ENCODE measurements at regions not wholly inside any gene's neighbourhood (a gene's known extent, or its start where the extent isn't known, plus 50 kb on each side); places are given as distances from the start of the nearest gene placed in this dataset.
"Not testable (repeated sequence)": the region's sequence is repeated elsewhere in the genome, so short reads cannot be mapped to it uniquely, and the experiment has no call there.

GRCh38 chr11:90585491-90585890 is 362.6 kb upstream of the CHORDC1 start:
- Histone ChIP-seq H3K36me3 (ENCODE audit: control insufficient read depth, insufficient read depth, low read length) (no peaks in the 10 kb centered on the region), H3K27ac (ENCODE audit: low read length) (no peak overlapping the region), H3K27me3 (ENCODE audit: control insufficient read depth, insufficient read depth, low read length) (no peaks in the 10 kb centered on the region), H3K4me3 (ENCODE audit: low read depth in 2 of 2, low read length in 2 of 2) (no peak overlapping the region), H3K4me1 (ENCODE audit: control insufficient read depth, insufficient read depth, low read length) (no peaks in the 10 kb centered on the region), H3K9me3 (ENCODE audit: control insufficient read depth, insufficient read depth, low read depth, low read length) (no peaks in the 10 kb centered on the region)
- BruUV-seq (replicated peaks): no TSS peak
- DNase-seq (ENCODE audit: low read depth, low spot score) (no peak), ATAC-seq (no peak)
- in situ Hi-C loops (cut with HindIII; ENCODE audit: low pct_unique_long_range_greater_than_20kb, low sequenced_read_pairs): no loop called here
- CTCF ChIA-PET: no interaction called here
- POLR2A ChIA-PET: no interaction called here
- intact Hi-C loops (cut with micrococcal nuclease; ENCODE audit: unreplicated experiment): no loop called here
- no peak for TF ChIP-seq TCF7L2 (IDR thresholded peaks at IDR 0.05; ENCODE audit: low read depth, low read length)

GRCh38 chr11:90582999-90583398 is 360.1 kb upstream of the CHORDC1 start:
- H3K27ac ChIP-seq (ENCODE audit: low read length); BruUV-seq (replicated peaks); H3K4me1 ChIP-seq (ENCODE audit: control insufficient read depth, insufficient read depth, low read length); DNase-seq (ENCODE audit: low read depth, low spot score); CTCF ChIA-PET; H3K27me3 ChIP-seq (ENCODE audit: control insufficient read depth, insufficient read depth, low read length); ATAC-seq; H3K4me3 ChIP-seq (ENCODE audit: low read depth in 2 of 2, low read length in 2 of 2); H3K9me3 ChIP-seq (ENCODE audit: control insufficient read depth, insufficient read depth, low read depth, low read length); POLR2A ChIA-PET; intact Hi-C loops (cut with micrococcal nuclease; ENCODE audit: unreplicated experiment); in situ Hi-C loops (cut with HindIII; ENCODE audit: low pct_unique_long_range_greater_than_20kb, low sequenced_read_pairs); H3K36me3 ChIP-seq (ENCODE audit: control insufficient read depth, insufficient read depth, low read length): not testable (repeated sequence)

GRCh38 chr11:90564531-90564930 is 341.7 kb upstream of the CHORDC1 start:
- ChIA-PET POLR2A (no interaction called here), CTCF (no interaction called here)
- H3K36me3 ChIP-seq (ENCODE audit: control insufficient read depth, insufficient read depth, low read length): no peaks in the 10 kb centered on the region
- H3K9me3 ChIP-seq (ENCODE audit: control insufficient read depth, insufficient read depth, low read depth, low read length): no peaks in the 10 kb centered on the region
- intact Hi-C loops (cut with micrococcal nuclease; ENCODE audit: unreplicated experiment) (no loop called here), in situ Hi-C loops (cut with HindIII; ENCODE audit: low pct_unique_long_range_greater_than_20kb, low sequenced_read_pairs) (no loop called here)
- BruUV-seq (replicated peaks): no TSS peak
- ATAC-seq (no peak), DNase-seq (ENCODE audit: low read depth, low spot score) (no peak)
- no peak overlapping the region for H3K27ac ChIP-seq (ENCODE audit: low read length)
- no peak for TF ChIP-seq POLR2AphosphoS5 (IDR thresholded peaks at IDR 0.05; ENCODE audit: low read depth, low read length)
- TF ChIP-seq REST (IDR thresholded peaks at IDR 0.05; ENCODE audit: insufficient read depth in 1 of 2, low read depth in 2 of 2, low read length in 1 of 2): no peak
- no peak for TF ChIP-seq SIN3A (IDR thresholded peaks at IDR 0.05; ENCODE audit: borderline replicate concordance, insufficient read depth, low read depth, low read length)
- no peak for TF ChIP-seq TCF7L2 (IDR thresholded peaks at IDR 0.05; ENCODE audit: low read depth, low read length)
- no peak for TF ChIP-seq CTCF (IDR thresholded peaks at IDR 0.05)
- H3K27me3 ChIP-seq (ENCODE audit: control insufficient read depth, insufficient read depth, low read length): no peaks in the 10 kb centered on the region
- H3K4me3 ChIP-seq (ENCODE audit: low read depth in 2 of 2, low read length in 2 of 2): no peak overlapping the region
- no peaks in the 10 kb centered on the region for H3K4me1 ChIP-seq (ENCODE audit: control insufficient read depth, insufficient read depth, low read length)
